HCT116 (cell line): ENCODE measurements at regions not wholly inside any gene's neighbourhood (a gene's known extent, or its start where the extent isn't known, plus 50 kb on each side); places are given as distances from the start of the nearest gene placed in this dataset.

Source experiments
- POLR2A ChIP-seq: IDR thresholded peaks from 2 replicates; pipeline ENCODE4 v1.7.0; 2011; ENCODE audit warnings: borderline replicate concordance; ENCODE audit not compliant: insufficient read depth, insufficient read length; ENCODE audit errors: extremely low read depth
- TF ChIP-seq, protein P1 (sequence below), 3 experiments: fragments of 200-600 bp in 1 of 3; sonication (generic) in 1 of 3; IDR thresholded peaks in 2 of 3; conservative IDR thresholded peaks in 1 of 3; 2 replicates each; pipeline ENCODE4 v1.5.1; 2012 to 2017; ENCODE audit warnings: low read depth in 2 of 3, low read length in 2 of 3, antibody characterized with exemption in 1 of 3, borderline replicate concordance in 1 of 3, control low read depth in 1 of 3, mild to moderate bottlenecking in 1 of 3, mixed read lengths in 1 of 3, mixed run types in 1 of 3, moderate library complexity in 1 of 3; ENCODE audit not compliant: insufficient read depth in 1 of 3

- no peak for TF ChIP-seq POLR2A
- TF ChIP-seq, protein P1, sequence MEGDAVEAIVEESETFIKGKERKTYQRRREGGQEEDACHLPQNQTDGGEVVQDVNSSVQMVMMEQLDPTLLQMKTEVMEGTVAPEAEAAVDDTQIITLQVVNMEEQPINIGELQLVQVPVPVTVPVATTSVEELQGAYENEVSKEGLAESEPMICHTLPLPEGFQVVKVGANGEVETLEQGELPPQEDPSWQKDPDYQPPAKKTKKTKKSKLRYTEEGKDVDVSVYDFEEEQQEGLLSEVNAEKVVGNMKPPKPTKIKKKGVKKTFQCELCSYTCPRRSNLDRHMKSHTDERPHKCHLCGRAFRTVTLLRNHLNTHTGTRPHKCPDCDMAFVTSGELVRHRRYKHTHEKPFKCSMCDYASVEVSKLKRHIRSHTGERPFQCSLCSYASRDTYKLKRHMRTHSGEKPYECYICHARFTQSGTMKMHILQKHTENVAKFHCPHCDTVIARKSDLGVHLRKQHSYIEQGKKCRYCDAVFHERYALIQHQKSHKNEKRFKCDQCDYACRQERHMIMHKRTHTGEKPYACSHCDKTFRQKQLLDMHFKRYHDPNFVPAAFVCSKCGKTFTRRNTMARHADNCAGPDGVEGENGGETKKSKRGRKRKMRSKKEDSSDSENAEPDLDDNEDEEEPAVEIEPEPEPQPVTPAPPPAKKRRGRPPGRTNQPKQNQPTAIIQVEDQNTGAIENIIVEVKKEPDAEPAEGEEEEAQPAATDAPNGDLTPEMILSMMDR (IDR thresholded peaks at IDR 0.05 in 2 of 3, conservative IDR thresholded peaks at IDR 0.05 in 1 of 3; ENCODE audit: borderline replicate concordance in 1 of 3, insufficient read depth in 1 of 3, low read depth in 2 of 3, low read length in 2 of 3): no peak
Measured at GRCh38 chr7:66429498-66430163, 199.1 kb upstream of the KCTD7 start.
